NOMO-1 treated with dmso at 0.1 percent for 144 hours (cell line): ENCODE measurements at regions not wholly inside any gene's neighbourhood (a gene's known extent, or its start where the extent isn't known, plus 50 kb on each side); places are given as distances from the start of the nearest gene placed in this dataset.

ENCODE experiments used
- DNase-seq: peaks from one replicate; lab custom pipeline; 2025; ENCODE audit not compliant: unreplicated experiment; lab: John Stamatoyannopoulos, UW

DNA sequence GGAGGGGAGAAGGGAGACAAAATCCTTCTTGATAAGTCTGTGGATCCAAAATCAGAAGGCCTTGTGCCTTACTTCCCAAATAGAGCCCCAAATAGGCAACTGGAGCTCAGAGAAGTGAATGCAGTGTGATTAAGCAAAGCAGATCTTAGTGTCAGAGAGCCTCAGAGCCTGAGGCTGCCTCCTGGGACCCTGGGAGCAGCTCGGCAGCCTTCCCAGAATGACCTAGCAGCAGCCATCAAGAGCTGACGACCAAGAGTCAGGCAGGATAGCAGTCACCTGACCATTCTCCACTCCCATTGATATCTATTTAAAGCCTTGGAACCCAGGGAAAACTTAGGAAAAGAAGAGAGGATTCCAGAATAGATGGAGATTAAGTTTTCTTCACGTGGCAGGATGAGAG, 78.0 kb upstream of the SMYD2 start:
- DNase-seq, result no peak

DNA sequence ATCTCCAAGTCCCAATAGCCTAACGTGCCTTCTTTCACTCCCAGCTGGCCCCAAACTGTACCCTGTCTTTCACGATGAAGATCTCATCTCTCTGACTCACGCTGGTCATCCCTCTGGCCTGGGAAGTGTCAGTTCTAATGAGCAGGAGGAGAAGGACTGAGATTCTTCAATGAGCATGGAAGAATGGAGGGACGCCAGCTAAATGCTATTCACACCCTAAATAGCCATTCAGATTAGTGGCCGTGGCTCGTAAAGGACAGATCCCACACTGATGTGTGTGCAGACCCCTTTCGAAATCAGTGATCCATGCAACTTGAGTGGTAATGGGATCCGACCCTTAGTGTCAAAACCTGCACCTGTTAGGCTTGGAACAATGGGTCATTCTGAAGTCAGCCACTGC, 75.9 kb upstream of the SMYD2 start:
- DNase-seq, result no peak

DNA sequence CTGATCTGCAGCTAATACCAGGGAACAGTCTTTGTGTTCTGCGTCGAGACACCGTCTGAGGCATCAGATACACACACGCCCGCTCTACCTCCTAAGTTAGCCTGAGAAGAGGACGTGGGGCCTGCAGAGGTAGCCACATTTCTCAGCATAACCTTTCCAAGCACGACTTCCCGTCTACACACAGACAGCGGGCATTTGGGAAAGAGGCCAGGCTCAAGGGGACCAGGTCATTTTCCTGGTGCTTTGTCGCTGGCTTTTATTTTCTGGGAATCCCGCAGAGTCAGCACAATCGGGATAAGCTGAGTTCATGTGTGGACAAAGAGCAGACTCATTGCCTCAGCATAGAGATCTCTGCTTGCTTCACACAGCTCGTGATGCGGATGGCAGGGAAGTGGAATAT, 72.5 kb upstream of the SMYD2 start:
- DNase-seq, result no peak

DNA sequence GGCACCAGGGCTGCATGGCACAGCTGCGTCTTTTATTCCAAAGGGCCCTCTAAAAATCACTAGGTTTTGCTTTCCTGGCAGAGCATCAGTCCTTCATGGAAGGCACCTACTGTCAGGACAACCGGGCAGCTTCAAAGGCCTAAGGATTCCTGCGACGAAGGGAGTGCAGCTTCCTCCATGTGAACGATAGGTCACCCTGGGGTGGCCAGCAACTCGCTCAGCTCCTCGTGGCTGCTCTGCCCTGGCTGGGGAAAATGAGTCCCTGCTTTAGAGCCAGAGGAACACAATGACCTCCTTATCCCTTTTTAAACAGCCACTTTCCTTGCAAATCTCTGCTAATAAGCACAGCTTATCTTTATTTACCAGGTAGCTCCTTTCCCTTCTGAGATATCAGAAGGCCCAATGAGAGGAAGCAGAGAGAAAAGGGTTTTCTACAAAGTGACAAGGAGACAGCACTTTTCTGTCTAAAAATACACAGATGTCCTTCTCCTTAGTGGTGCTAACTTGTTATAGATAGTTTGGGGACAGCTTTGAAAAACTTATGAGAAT, 71.6 kb upstream of the SMYD2 start:
- no peak for DNase-seq

DNA sequence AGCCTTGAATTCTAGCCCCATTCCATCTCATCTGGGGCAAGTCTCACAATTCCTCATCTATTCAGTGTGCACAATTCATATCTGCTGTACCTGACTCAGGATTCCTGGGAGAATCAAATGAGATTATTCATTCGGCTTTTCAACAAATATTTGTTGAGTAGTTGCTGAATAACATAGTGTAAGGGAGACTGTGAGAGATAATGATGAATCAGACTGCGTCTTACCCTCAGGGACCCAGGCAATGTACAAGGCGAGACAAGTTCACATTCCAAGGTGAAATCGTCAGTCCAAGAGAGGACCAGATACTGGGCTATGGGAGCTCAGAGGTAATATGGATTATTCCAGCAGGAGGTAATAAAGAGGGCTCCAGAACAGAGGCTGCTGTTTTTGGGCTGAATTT, 67.8 kb upstream of the SMYD2 start:
- no peak for DNase-seq

DNA sequence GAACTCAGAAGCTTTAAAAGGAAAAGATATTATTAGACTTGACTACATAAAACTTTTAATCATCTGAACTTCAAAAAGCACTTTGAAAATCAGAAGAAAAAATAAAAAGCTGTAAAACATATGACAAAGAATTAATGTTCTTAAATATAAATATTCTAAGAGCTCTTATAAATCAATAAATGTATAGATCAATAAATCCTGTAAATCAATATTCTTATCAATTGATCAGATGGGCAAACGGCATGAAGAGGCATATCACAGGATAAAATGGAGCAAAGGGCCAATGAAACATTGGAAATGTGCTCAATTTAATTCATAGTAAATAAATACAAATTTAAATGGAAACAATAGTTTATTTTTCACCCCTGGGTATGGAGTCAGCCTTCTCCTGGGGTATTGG, 66.1 kb upstream of the SMYD2 start:
- DNase-seq, result no peak

DNA sequence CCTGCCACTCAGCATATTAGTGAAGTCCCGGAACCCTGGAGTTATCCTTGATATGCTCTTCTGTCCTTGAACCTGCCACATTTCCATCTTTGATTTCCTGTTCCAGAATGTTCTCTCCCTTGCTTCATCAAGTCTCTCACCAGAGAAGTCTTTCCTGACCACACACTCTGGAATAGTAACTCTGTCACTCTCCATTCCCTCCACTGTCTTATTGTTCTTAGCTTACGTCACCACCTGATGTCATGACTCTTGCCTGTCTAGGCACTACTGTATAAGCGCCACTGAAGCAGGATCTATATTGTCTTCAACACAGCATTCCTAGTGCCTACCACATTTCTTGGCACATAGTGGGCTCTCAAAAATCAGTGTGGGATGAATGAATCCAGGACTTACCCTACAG, 65.4 kb upstream of the SMYD2 start:
- no peak for DNase-seq

DNA sequence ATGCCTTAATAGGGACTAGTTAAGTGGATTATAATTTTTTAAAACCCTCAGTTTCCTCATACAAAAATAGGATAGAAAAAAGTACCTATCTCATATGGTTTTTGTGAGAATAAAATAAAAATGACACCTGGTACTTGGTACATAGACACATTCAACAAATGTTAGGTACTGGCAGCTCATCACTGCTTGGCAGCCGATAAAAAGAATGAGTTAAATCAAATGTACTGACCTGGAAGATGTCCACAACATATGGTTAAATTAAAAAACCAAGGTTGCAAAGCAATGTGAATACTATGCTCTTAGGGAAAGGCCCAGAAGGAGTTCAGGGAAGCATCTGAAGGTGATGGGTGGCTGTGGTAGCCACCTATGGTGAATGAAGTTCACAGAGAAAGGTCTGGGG, 64.9 kb upstream of the SMYD2 start:
- no peak for DNase-seq

DNA sequence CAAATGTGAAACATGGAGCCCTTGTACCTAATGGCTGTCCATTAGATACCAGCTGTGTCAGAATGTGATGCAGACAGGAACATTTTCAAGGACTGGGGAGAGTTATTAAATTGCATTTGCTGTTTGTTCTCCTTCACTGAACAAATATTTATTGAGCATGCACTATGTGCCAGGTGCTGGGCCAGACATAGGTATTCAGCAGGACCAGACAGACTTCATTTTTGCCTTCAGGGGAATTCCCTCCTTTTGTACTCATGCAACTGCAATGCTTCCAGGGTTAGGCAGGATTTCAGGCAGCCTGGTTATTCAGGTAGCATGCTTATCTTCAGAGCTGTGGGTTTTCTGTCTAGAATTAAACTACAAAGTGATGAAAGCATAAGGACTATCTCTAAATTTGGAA, 64.2 kb upstream of the SMYD2 start:
- DNase-seq, result no peak

DNA sequence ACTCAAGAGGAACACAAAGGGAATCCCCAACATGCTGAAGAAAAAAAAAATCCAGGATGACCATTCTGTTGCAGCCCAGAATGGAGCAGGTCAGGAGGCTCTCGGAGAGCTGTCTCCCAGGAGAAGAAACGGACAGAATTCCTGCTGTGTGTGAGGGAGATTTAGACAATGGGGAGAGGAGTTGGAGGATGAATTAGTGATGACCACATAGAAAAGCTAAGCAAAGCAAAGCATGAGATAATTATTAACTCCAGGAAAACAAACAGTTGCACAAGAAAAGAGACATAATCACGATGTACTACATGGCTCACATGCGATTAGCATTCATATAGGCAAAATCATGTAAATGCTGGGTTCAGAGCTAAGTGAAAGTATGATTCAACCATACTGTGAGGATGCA, 61.1 kb upstream of the SMYD2 start:
- DNase-seq, result no peak

DNA sequence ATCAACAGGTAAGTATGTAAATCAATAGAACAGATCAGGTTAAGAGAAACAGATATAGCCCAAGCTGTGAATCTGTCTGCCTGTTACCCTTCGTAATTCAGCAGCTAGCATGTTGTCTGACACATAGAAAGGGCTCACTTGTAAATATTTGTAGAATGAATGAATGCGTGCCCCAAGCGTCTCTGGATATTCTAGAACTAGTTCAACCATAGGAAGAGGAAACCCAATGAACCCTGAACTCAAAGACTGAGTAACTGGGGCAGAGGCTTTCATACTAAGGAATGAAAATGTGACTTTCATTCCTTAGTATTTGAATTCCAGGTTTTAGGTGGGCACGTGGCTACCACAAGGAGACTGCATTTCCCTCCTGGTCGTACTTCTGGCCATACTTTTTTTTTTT, 60.1 kb upstream of the SMYD2 start:
- no peak for DNase-seq

DNA sequence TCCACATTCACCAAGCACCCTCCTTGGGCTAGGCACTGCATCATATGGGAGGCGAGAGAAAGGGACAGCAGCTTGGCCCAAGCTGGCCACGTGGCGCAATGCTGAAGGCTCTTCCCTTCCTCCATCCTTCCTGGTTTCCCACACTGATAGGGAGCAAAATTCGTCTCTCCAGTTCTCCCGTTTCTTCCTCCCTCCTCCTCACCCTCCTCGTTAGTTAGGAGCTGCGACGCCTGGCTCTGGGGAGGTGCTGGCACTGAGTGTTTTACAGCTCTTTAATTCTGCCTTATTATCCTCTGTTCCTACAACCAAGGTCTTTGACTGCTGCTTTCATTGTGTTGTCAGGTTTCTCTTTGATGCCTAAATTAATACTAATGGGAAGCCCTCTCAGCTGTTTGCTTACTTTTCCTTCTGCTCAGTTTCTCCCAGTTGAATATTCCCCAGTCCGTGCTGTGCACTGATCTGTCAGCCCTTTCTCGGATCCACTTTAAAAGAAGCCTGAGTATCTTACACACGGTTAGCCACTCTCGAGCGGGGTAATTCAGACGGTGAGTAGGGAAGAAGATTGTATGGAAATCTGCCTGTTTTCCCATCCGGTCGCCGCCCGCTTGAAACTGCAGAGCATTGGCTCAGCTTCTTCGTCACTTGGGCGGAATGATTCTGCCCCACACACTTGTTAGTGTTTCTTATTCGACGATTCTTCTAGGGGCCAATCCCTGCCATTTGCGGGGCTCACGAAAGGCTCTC, 56.2 kb upstream of the SMYD2 start:
- DNase-seq, result no peak

DNA sequence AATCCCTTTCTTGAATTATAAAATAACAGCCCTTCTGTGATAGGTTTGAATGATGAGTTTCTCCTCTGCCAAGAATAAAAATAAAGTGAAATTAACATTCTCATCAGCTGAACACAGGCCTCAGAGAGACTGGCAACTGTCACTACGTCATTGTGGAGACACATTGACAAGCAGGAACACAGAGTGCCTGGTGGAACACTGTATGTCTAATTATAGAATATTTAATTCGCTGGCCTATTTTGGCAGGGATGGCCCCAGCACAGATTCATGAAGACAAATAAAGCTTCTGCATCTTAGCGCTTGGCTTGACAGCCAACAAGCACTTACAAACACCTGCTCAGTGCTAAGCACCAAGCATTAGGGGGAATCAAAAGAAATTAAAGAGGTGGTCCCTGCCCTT, 52.0 kb upstream of the SMYD2 start:
- DNase-seq, result no peak

DNA sequence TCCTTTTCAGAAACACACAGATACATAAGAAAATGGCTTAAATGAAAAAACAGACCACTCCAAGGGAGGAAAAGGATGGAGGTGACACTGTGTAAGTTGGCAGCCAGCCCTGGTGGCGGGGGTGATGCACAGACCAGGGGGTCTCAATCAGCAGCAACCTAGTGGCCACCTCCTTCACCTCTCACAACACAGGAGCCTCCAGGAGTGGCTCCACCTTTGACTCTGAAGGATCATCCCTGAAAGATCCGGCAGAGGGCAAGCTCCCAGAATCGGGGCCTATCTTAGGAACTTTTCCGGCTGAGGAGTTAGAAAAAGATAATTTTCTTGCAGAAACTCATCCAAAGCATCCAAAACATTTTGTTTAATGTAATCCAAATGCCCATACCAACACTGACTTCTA, 51.2 kb upstream of the SMYD2 start:
- no peak for DNase-seq
